B cell (primary cell): ENCODE measurements at regions not wholly inside any gene's neighbourhood (a gene's known extent, or its start where the extent isn't known, plus 50 kb on each side); places are given as distances from the start of the nearest gene placed in this dataset.

ENCODE experiments used
- ATAC-seq: fragments of 200-7000 bp; cut with Tn5 transposase; one replicate; pipeline ENCODE4 v1.10.0; 2021; ENCODE audit warnings: low read depth, mild to moderate bottlenecking, moderate number of reproducible peaks, moderate library complexity
- CTCF ChIA-PET: fragments of 350-600 bp; sonication (Branson Sonifier 250); formaldehyde crosslinking; loops from one replicate; lab custom pipeline; 2021; ENCODE audit warnings: antibody characterized with exemption, inconsistent platforms; lab: Charles Lee
- POLR2A ChIA-PET: fragments of 350-600 bp; sonication (Branson Sonifier 250); formaldehyde crosslinking; loops from one replicate; lab custom pipeline; 2021; ENCODE audit warnings: antibody characterized with exemption; lab: Charles Lee
- DNase-seq: peaks from one replicate; pipeline ENCODE4 v3.0.0; 2013
- H2AFZ ChIP-seq: 2 replicates; pipeline ENCODE4 v1.6.1; 2012; ENCODE audit warnings: mild to moderate bottlenecking, low read depth, low read length; ENCODE audit not compliant: insufficient read depth, poor library complexity, severe bottlenecking
- H3K27ac ChIP-seq, 2 donors: 1 replicate in 1 of 2; 2 replicates in 1 of 2; pipeline ENCODE4 v1.5.1; 2012 to 2013; ENCODE audit warnings: low read length in 2 of 2, mild to moderate bottlenecking in 2 of 2, moderate library complexity in 1 of 2
- H3K27me3 ChIP-seq, 4 experiments: fragments of 200-600 bp in 1 of 4; sonication (generic) in 1 of 4; replicated peaks in 1 of 4; 1 replicate in 2 of 4; 2 replicates in 2 of 4; pipeline versions ENCODE4 v1.6.1 to v1.7.0; 2013 to 2016; ENCODE audit warnings: low read length in 3 of 4, mild to moderate bottlenecking in 2 of 4, mixed read lengths in 1 of 4, moderate library complexity in 1 of 4; ENCODE audit not compliant: insufficient read depth in 4 of 4, control insufficient read depth in 3 of 4; ENCODE audit errors: control extremely low read depth in 1 of 4
- H3K36me3 ChIP-seq, 2 experiments: replicated peaks in 1 of 2; 1 replicate in 1 of 2; 2 replicates in 1 of 2; pipeline versions ENCODE4 v1.6.1 to v1.7.1; 2013; ENCODE audit warnings: low read length in 1 of 2; ENCODE audit not compliant: insufficient read depth in 2 of 2, control insufficient read depth in 1 of 2; ENCODE audit errors: control extremely low read depth in 1 of 2, extremely low read depth in 1 of 2
- H3K4me1 ChIP-seq, 2 donors: fragments of 200-600 bp in 1 of 2; sonication (generic) in 1 of 2; 1 replicate in 1 of 2; 2 replicates in 1 of 2; pipeline versions ENCODE4 v1.5.1 to v1.6.1; 2013 to 2017; ENCODE audit warnings: low read length in 2 of 2; ENCODE audit not compliant: control insufficient read depth in 2 of 2, insufficient read depth in 2 of 2
- H3K4me2 ChIP-seq: replicated peaks from 2 replicates; pipeline ENCODE3; 2012; ENCODE audit warnings: mild to moderate bottlenecking, low read depth, low read length; ENCODE audit not compliant: poor library complexity, severe bottlenecking
- H3K4me3 ChIP-seq, 5 experiments: fragments of 200-600 bp in 1 of 5; sonication (generic) in 1 of 5; 1 replicate in 3 of 5; 2 replicates in 2 of 5; pipeline versions ENCODE4 v1.5.1 to v1.7.0; 2011 to 2016; ENCODE audit warnings: low read length in 4 of 5, mild to moderate bottlenecking in 4 of 5, low read depth in 2 of 5, control low read depth in 1 of 5, moderate library complexity in 1 of 5; ENCODE audit not compliant: insufficient read depth in 1 of 5; ENCODE audit errors: control extremely low read depth in 1 of 5, extremely low read depth in 1 of 5
- H3K79me2 ChIP-seq: fragments of 200-600 bp; sonication (generic); one replicate; pipeline ENCODE4 v1.6.0; 2016; ENCODE audit warnings: low read length; ENCODE audit not compliant: control insufficient read depth, insufficient read depth
- H3K9ac ChIP-seq: fragments of 200-600 bp; sonication (generic); 2 replicates; pipeline ENCODE4 v1.6.1; 2017; ENCODE audit warnings: mild to moderate bottlenecking, low read length, moderate library complexity
- H3K9me3 ChIP-seq, 3 donors: one replicate each; pipeline versions ENCODE4 v1.6.1 to v1.7.1; 2013; ENCODE audit warnings: low read length in 2 of 3; ENCODE audit not compliant: control insufficient read depth in 2 of 3, insufficient read depth in 1 of 3; ENCODE audit errors: control extremely low read depth in 1 of 3
- H4K20me1 ChIP-seq: 2 replicates; pipeline ENCODE4 v1.6.0; 2012; ENCODE audit warnings: mild to moderate bottlenecking, low read length; ENCODE audit not compliant: insufficient read depth, control insufficient read depth, poor library complexity, severe bottlenecking
- H3K27ac Mint-ChIP-seq: one replicate; pipeline ENCODE4 v1.8.0; 2021; ENCODE audit warnings: mixed read lengths
- H3K27me3 Mint-ChIP-seq: one replicate; pipeline ENCODE4 v1.8.0; 2021; ENCODE audit warnings: mixed read lengths
- H3K4me1 Mint-ChIP-seq: one replicate; pipeline ENCODE4 v1.8.0; 2021; ENCODE audit warnings: mixed read lengths
- H3K4me3 Mint-ChIP-seq: one replicate; pipeline ENCODE4 v1.8.0; 2021; ENCODE audit warnings: mixed read lengths
- H3K9me3 Mint-ChIP-seq: one replicate; pipeline ENCODE4 v1.8.0; 2022; ENCODE audit warnings: mixed read lengths; ENCODE audit not compliant: insufficient read depth
- CTCF ChIP-seq: fragments of 200-600 bp; IDR thresholded peaks from one replicate; pipeline ENCODE4 v1.8.0; 2022; ENCODE audit warnings: antibody characterized with exemption, mild to moderate bottlenecking
- EZH2 ChIP-seq: IDR thresholded peaks from 2 replicates; pipeline ENCODE4 v1.6.1; 2012; ENCODE audit warnings: borderline replicate concordance, low read depth, mild to moderate bottlenecking, moderate library complexity, low read length; ENCODE audit not compliant: insufficient read depth, poor library complexity, severe bottlenecking
- WGBS: methylation state at CpG from one replicate; pipeline ENCODE4 v1.1.5; 2013; ENCODE audit warnings: missing lambda C conversion rate; ENCODE audit not compliant: insufficient coverage; 5-methylcytosine and 5-hydroxymethylcytosine counted together
- intact Hi-C: fragments of 100-400 bp; cut with micrococcal nuclease; formaldehyde crosslinking; loops from one replicate; pipeline ENCODE4 v1.10.0; 2022

GRCh38 chr18:65146482-65147021 lies 604.3 kb upstream of the CDH7 start:
- Histone ChIP-seq H3K27me3 (no peaks in the 10 kb centered on the region), H3K4me3 (no peak overlapping the region), H3K36me3 (no peaks in the 10 kb centered on the region), H3K9ac (no peak overlapping the region), H4K20me1 (no peaks in the 10 kb centered on the region), H3K79me2 (no peaks in the 10 kb centered on the region), H3K4me1 (no peaks in the 10 kb centered on the region), H2AFZ (no peak overlapping the region), H3K4me2 (no peak overlapping the region), H3K9me3 (no peaks in the 10 kb centered on the region), H3K27ac (no peak overlapping the region)
- ChIA-PET CTCF (interaction anchor here (0.7 kb wide), 1 partner anchor 15 kb away, joined by 4 read pairs; no protein-coding TSS in a partner anchor), POLR2A (no interaction called here)
- Mint-ChIP-seq H3K4me1 (no peaks in the 10 kb centered on the region), H3K4me3 (no peak overlapping the region), H3K9me3 (no peaks in the 10 kb centered on the region), H3K27ac (no peak overlapping the region), H3K27me3 (no peaks in the 10 kb centered on the region)
- 90% methylated on average over 1 of the region's 2 CpGs for WGBS
- DNase-seq (no peak), ATAC-seq (no peak)
- TF ChIP-seq CTCF (no peak), EZH2 (no peak)
- intact Hi-C loops, result no loop called here

GRCh38 chr18:65145312-65145711 lies 605.5 kb upstream of the CDH7 start:
- POLR2A ChIA-PET, result no interaction called here
- Mint-ChIP-seq H3K27ac (no peak overlapping the region), H3K4me3 (no peak overlapping the region), H3K9me3 (no peaks in the 10 kb centered on the region), H3K27me3 (no peaks in the 10 kb centered on the region), H3K4me1 (no peaks in the 10 kb centered on the region)
- intact Hi-C loops, result no loop called here
- ATAC-seq (no peak), DNase-seq (no peak)
- H3K4me3 ChIP-seq, result no peak overlapping the region
- H3K27me3 ChIP-seq, result no peaks in the 10 kb centered on the region
- H2AFZ ChIP-seq, result no peak overlapping the region
- CTCF ChIA-PET, result no interaction called here
- no peaks in the 10 kb centered on the region for H3K9me3 ChIP-seq
- no peaks in the 10 kb centered on the region for H3K4me1 ChIP-seq
- H3K27ac ChIP-seq, result no peak overlapping the region
- H4K20me1 ChIP-seq, result no peaks in the 10 kb centered on the region
- H3K9ac ChIP-seq, result no peak overlapping the region
- no peak for TF ChIP-seq CTCF
- TF ChIP-seq EZH2, result no peak
- no peak overlapping the region for H3K4me2 ChIP-seq
- no peaks in the 10 kb centered on the region for H3K36me3 ChIP-seq
- H3K79me2 ChIP-seq, result no peaks in the 10 kb centered on the region
